ENCODE measurements at regions not wholly inside any gene's neighbourhood (a gene's known extent, or its start where the extent isn't known, plus 50 kb on each side); places are given as distances from the start of the nearest gene placed in this dataset.

DNA sequence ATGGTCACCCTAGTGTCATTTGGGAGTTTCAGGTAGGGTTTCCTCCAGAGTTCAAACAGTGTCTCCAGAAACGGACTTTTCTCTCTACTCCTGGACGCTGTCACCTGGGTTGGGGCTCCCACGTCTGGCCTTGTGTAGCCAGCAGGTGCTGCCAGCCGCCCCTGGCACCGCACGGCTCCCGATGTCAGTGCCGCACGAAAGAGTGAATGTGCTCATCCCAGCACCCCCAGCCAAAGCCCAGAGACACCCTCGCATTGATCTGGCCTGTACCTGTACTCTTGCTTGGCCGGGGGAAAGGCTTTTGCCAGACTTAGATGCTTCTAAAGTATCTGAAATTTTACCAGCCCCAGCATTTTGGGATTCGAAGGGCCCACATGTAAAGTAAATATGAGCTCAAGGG lies 351.9 kb downstream of the C16orf95 start:
- no peak for DNase-seq

DNA sequence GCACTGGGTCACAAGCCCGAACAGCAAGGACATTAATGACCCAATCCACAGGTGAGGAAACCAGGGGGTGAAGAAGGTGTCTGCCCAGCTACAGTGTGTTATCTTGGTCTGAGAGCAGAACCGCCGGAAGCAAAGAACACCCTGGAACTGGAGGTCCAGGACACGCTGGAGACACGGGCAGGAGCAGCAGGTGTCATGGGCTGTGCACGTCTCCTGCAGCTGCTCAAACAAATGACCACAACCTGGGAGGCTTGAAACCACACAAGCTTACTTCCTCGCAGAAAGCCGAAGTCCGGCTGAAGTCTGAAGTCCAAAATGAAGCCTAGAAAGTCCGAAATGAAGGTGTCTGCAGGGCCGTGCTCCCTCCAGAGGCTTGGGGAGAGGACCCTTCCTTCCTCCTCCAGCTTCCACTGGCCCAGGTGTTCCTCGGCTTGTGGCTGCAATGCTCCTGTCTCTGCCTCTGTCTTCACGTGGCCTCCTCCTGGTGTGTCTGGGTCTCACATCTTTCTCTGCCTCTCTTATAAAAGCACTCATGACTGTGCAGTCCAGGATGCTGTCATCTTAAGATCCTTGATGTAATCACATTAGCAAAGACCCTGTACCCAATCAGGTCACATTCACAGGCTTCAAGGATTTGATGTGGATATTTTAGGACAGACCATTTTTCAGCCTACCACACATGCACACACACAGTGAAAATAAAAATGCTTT lies 351.2 kb downstream of the C16orf95 start:
- DNase-seq: no peak

GRCh38 chr16:86966777-86967176 lies 350.4 kb downstream of the C16orf95 start:
- no peak for DNase-seq

GRCh38 chr16:86968866-86969265 lies 348.3 kb downstream of the C16orf95 start:
- DNase-seq: no peak

DNA sequence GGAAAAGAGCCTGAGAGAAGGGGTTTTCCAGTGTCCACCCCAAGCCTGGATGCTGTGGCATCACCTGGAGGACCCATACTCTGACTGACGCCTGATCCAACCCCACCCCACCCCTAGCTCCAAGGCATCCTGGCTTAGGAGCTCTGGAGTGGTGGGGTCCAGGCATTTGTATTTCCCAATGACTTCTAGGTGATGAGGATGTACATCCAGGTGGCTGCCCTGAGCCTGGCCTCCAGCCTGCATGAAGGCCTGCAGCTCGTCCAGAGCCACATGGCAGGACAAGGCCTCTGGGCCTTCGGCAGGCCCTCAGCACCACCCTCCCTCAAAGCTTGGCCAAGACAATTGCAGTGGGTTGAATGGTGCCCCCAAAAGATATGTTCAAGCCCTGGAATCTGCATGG lies 347.5 kb downstream of the C16orf95 start:
- DNase-seq: no peak

DNA sequence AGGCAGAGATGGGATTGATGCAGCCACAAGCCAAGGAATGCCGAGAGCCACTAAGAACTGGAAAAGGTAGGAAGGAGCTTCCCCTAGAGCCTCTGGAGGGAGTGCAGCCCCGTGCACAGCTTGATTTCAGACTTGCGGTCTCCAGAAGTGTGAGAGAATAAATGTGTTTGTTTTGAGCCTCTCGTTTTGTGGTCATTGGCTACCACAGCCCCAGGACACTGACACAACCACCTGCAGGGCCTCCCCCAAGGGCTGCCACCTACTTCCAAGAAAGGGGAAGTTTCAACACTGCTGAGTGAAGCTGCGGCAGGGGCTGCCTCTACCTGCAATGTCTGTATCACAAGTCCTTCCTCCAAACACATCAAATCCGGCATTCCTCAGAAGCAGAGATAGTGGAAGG lies 346.9 kb downstream of the C16orf95 start:
- no peak for DNase-seq

- DNase-seq: no peak
Measured at GRCh38 chr16:86970726-86971125, 346.5 kb downstream of the C16orf95 start.

GRCh38 chr16:86971251-86971650 lies 345.9 kb downstream of the C16orf95 start:
- DNase-seq: no peak

DNA sequence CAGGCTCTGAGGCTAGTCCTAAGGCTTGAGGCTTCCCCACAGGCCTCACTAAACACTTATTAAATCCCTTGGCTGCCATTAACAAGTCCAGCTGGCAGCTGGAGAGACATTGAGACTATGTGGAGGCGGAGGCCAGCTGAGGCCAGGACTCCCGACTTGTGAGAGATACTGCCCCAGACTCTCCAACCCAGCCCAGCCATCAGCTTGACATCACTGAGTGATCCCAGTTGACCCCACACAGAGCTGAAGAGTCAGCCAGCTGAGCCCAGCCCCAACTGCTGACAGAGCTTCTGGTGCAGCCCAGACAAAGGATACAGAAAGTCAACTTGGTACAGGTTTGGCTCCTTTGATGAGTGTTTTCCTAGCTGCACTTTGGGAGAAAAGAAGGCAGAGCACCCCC lies 343.1 kb downstream of the C16orf95 start:
- DNase-seq: no peak

- DNase-seq: no peak
Measured at GRCh38 chr16:86975445-86975844, 341.7 kb downstream of the C16orf95 start.

DNA sequence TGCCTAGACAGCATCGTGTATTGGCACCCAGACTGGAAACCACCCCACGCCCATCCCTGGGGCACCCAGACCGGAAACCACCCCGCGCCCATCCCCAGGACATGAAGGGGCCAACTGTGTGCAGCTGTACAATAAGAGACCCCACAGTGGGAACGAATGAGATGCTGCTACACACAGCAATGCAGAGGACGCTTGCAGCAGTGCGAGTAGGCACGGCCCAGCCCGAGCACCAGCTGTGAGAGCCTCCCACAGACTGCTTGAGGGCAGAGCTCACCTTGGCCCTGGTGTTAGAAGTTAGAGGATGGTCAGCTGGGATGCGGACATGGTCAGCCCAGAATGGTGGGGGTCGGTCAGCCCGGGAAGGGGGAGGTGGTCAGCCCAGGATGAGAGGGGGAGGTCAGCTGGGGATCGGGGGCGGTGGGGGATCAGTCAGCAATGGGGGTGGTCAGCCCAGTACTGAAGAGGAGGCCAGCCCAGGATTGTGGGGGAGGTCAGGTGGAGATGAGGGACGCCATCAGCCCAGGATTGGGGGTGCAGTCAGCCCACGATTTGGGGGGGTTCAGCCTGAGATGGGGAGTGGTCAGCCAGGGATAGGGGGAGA lies 340.0 kb downstream of the C16orf95 start:
- DNase-seq: no peak

- no peak for DNase-seq
Measured at GRCh38 chr16:86978445-86979030, 338.7 kb downstream of the C16orf95 start.

DNA sequence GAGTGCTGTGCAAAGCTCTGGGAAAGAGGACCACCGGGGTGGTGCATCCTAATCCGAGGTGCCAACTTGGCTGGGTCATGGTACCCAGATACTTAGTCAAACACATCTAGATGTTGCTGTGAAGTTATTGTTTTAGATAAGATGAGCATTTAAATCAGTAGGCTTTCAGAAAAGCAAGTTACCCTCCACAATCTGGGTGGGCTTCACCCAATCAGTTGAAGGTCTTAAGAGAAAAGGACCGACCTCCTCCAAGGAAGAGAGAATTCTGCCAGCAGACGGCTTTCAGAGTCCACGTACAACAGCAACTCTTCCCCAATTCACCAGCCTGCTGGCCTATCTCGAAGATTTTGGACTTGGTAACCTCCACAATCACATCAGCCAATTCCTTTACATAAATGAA lies 338.1 kb downstream of the C16orf95 start:
- no peak for DNase-seq

DNA sequence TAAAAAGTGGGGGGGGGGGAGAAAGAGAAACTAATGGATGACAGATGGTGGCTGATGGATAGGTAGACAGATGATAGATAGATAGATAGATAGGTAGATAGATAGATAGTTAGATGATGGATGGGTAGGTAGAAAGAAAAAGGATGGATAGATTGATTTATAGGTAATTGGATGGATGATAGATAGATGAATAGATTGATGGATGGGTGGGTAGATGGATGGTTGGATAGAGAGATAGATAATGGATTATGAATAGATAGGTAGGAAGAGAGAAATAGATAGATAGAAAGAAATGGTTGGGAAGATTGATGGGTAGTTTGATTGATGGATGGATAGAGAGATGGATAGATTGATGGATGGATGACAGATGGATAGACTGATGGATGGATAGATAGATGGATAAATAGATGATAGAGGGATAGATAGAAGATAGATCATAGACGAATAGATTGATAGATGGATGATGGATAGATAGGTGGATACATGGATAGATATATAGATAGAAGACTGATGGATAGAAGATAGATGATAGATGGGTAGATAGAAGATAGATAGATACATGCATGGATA lies 337.1 kb downstream of the C16orf95 start:
- DNase-seq: no peak

- no peak for DNase-seq
Measured at GRCh38 chr16:86980644-86981043, 336.5 kb downstream of the C16orf95 start.

DNA sequence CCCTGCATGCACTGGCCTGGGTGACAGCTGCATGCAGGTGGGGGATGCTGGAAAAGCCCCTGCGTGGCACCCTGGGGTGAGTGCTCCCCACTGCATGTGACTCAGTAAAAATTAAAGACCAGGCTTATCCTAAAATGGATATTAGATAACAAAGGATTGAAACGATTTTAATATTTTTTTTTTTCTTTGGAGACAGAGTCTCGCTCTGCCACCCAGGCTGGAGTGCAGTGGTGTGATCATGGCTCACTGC lies 334.9 kb downstream of the C16orf95 start:
- no peak for DNase-seq

- no peak for DNase-seq
Measured at GRCh38 chr16:86982912-86983311, 334.3 kb downstream of the C16orf95 start.

DNA sequence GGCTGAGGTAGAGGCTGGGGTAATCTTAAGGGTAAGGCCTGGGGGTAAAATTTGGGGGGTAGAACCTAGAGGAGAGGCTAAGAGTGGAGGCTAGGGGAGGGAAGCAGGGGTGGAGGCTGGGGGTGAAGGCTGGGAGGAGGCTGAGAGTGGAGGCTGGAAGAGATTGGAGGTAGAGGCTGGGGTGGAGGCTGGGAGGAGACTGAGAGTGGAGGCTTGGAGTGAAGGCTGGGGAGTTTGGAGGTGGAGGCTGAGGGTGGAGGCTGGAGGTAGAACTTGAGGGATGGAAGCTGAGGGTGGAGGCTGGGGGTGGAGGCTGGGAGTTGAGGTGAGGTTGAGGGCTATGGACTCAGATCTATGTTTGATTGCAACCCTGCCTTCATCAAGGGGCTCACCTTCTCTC lies 333.6 kb downstream of the C16orf95 start:
- DNase-seq: no peak

DNA sequence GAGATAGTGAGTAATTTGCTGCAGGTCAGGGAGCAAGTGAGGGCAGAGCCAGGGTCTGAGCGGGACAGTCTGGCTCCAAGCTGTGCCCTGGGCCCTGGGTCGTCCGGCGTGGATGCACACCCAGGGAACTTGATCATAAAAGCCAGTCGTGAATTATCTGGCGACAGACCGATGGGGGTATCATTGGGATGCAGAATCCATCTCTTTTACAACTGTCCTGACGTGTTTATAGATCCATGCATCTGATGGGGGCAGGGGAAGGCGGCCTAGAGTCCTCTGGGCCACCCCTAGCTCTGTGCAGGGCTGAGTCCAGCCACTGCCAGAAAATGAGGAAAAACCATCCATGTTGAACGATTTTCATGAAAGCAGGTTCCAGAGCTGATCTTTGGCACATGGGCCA lies 332.8 kb downstream of the C16orf95 start:
- DNase-seq: no peak

DNA sequence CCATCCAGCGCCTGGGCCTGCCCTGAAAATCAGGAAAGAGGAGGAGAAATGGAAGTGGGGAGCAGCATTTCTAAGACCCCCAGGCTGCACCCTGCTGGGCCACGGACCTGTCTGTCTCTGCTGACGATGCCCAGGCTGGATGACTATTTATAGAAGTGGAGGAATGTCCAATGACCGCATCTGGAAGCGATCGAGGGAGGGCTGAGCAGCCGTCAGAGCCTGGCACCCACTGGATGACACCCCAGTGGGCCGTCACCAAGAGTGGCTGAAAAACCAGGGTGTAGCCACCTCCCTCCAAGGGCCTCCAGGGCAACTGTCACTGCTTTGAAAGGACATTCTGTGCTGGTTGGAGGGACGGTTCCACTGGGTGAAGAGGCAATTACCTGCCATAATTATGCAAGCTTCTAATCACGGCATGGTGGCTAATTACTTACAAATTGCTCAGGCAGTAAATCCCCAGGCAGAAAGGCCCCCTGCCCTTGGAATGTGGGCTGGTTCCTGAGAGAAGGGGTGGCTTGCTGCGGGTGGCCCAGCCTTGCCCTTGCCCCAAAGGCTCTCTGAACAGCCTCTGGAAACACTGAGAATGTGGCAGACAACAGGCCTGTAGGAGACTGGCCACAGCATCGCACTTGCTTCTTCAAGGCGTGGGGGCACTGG lies 332.1 kb downstream of the C16orf95 start:
- DNase-seq: no peak

DNA sequence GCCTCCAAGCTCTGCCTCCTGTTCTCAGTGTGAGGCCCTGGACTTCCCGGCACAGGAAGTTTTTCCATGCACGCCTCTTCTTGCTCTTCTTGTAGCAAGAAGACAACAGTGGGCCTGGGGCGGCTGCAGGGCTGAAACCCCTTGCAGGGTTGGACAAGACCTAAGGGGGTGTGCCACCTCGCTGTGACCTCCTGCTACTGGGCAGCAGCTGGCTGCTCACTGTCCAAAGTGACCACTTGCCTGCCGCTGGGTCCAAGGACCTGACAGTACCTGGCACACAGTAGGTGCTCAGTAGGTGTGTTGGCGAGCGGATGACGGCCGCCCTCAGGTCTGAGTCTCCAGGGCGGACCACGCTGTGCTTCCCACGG lies 331.6 kb downstream of the C16orf95 start:
- no peak for DNase-seq

DNA sequence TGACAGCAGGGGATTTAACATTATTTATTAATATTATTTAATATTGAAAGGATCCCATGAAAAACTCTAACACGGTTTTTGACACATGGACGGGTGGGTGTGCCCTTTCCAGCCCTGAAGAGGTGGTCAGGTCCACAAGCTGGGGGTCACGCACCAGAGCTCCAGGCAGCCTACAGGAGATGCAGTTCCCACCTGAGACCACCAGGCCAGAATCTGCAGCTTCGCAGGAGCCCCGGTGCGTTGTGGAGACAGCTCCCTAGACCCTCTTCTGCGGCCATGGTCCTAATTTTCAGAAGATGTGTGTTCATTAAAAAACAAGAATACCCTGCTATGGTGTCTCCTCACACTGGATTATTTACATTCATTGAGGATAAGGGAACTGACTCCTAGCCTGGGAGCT lies 331.1 kb downstream of the C16orf95 start:
- DNase-seq: no peak

DNA sequence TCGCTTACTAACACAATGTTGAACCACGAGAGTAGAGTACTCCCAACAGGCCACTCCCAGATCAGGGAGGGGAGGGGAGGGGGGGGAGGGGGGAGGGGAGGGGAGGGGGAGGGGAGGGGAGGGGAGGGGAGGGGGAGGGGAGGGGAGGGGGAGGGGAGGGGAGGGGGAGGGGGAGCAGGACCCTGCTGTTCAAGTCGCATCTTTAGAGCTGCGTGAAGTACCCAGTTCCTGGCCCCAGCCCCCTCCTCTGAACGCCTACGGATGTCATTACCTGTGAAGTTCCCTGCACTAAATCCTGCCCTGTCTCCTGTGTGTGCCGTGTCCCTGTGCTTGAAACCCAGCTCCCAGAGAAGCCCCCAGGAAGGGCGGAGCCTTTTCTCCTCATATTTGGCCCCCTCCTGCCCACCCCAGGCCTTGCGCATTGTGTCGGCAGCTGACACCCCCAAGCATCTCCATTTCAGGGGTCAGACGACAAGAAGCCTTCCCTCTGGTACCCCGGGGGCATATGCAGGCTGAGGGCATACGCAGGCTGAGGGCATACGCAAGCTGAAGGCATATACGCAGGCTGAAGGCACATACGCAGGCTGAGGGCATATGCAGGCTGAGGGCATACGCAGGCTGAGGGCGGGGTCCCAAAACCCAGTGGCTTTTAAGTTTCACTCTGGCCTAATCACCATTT lies 330.2 kb downstream of the C16orf95 start:
- DNase-seq: no peak

Data from NCI-H2081 (cell line).